DOHH2 (cell line): ENCODE measurements at regions not wholly inside any gene's neighbourhood (a gene's known extent, or its start where the extent isn't known, plus 50 kb on each side); places are given as distances from the start of the nearest gene placed in this dataset.

ENCODE experiments used
- H3F3A ChIP-seq: fragments of 200-600 bp; sonication (generic), shearing (Covaris generic); 2 replicates; pipeline ENCODE4 v1.6.0; 2016; ENCODE audit warnings: antibody characterized with exemption, mild to moderate bottlenecking; ENCODE audit not compliant: control insufficient read depth, insufficient read depth
- H3K27ac ChIP-seq: fragments of 200-600 bp; sonication (generic); 2 replicates; pipeline ENCODE4 v1.5.1; 2014; ENCODE audit warnings: low read depth, mild to moderate bottlenecking, low read length, moderate library complexity
- H3K27me3 ChIP-seq: fragments of 200-600 bp; sonication (generic); 2 replicates; pipeline ENCODE4 v1.6.1; 2014; ENCODE audit warnings: mild to moderate bottlenecking, low read length, mixed read lengths; ENCODE audit not compliant: control insufficient read depth
- H3K36me3 ChIP-seq: fragments of 200-600 bp; sonication (generic); 2 replicates; pipeline ENCODE4 v1.6.1; 2014; ENCODE audit warnings: mild to moderate bottlenecking, low read length, moderate library complexity, mixed read lengths; ENCODE audit not compliant: control insufficient read depth
- H3K4me1 ChIP-seq: fragments of 200-600 bp; sonication (generic); 2 replicates; pipeline ENCODE4 v1.6.1; 2014; ENCODE audit warnings: mild to moderate bottlenecking, low read length, mixed read lengths; ENCODE audit not compliant: control insufficient read depth
- H3K4me2 ChIP-seq: fragments of 200-600 bp; sonication (generic); 2 replicates; pipeline ENCODE4 v1.6.0; 2014; ENCODE audit warnings: mild to moderate bottlenecking, low read length, moderate library complexity
- H3K4me3 ChIP-seq: fragments of 200-600 bp; sonication (generic); 2 replicates; pipeline ENCODE4 v1.5.1; 2014; ENCODE audit warnings: mild to moderate bottlenecking, low read length, mixed read lengths
- H3K79me2 ChIP-seq: fragments of 200-600 bp; sonication (generic); 2 replicates; pipeline ENCODE4 v1.6.1; 2014; ENCODE audit warnings: mild to moderate bottlenecking, low read length, mixed read lengths; ENCODE audit not compliant: control insufficient read depth
- H3K9me2 ChIP-seq: fragments of 200-600 bp; sonication (generic); replicated peaks from 2 replicates; pipeline ENCODE4 v1.6.1; 2014; ENCODE audit warnings: mild to moderate bottlenecking, low read length, mixed read lengths; ENCODE audit not compliant: control insufficient read depth
- H3K9me3 ChIP-seq: fragments of 200-600 bp; sonication (generic); 2 replicates; pipeline ENCODE4 v1.6.1; 2014; ENCODE audit warnings: antibody characterized with exemption, low read length, mixed read lengths; ENCODE audit not compliant: control insufficient read depth, insufficient read depth
- H4K20me1 ChIP-seq: fragments of 200-600 bp; sonication (generic); 2 replicates; pipeline ENCODE4 v1.6.0; 2014; ENCODE audit warnings: low read depth, mild to moderate bottlenecking, antibody characterized with exemption, low read length, moderate library complexity; ENCODE audit not compliant: control insufficient read depth, insufficient read depth
- CTCF ChIP-seq: fragments of 200-600 bp; sonication (generic); IDR thresholded peaks from one replicate; pipeline ENCODE4 v1.5.1; 2014; ENCODE audit warnings: antibody characterized with exemption, mild to moderate bottlenecking, low read depth, low read length; ENCODE audit not compliant: poor library complexity, severe bottlenecking
- EZH2phosphoT487 ChIP-seq: fragments of 200-600 bp; sonication (generic); IDR thresholded peaks from 2 replicates; pipeline ENCODE4 v1.6.1; 2017; ENCODE audit warnings: borderline replicate concordance, mild to moderate bottlenecking, antibody characterized with exemption, low read length, moderate library complexity, mixed read lengths

- no peaks in the 10 kb centered on the region for H3K36me3 ChIP-seq
- TF ChIP-seq EZH2phosphoT487 (no peak), CTCF (no peak)
- H3K4me3 ChIP-seq, result no peak overlapping the region
- no peaks in the 10 kb centered on the region for H3K9me3 ChIP-seq
- H4K20me1 ChIP-seq, result no peaks in the 10 kb centered on the region
- H3K79me2 ChIP-seq, result no peaks in the 10 kb centered on the region
- H3K4me2 ChIP-seq, result no peak overlapping the region
- H3K27ac ChIP-seq, result no peak overlapping the region
- H3K27me3 ChIP-seq, result no peaks in the 10 kb centered on the region
- H3K4me1 ChIP-seq, result peaks cover 38% of the 10 kb centered on the region
- no peaks in the 10 kb centered on the region for H3K9me2 ChIP-seq
- no peaks in the 10 kb centered on the region for H3F3A ChIP-seq
Measured at GRCh38 chr15:88718731-88719130, 79.9 kb downstream of the ISG20 start.

GRCh38 chr15:88719654-88720053 is 80.8 kb downstream of the ISG20 start:
- Histone ChIP-seq H3K9me2 (no peaks in the 10 kb centered on the region), H3K9me3 (no peaks in the 10 kb centered on the region), H3K27me3 (no peaks in the 10 kb centered on the region), H3K4me2 (peak overlapping the region; percentile 54), H3K4me1 (peaks cover 31% of the 10 kb centered on the region), H3F3A (no peaks in the 10 kb centered on the region), H3K27ac (peak overlapping the region; percentile 3; the same call in 1 of the 2 replicates), H3K36me3 (no peaks in the 10 kb centered on the region), H3K4me3 (peak overlapping the region; percentile 10), H3K79me2 (no peaks in the 10 kb centered on the region), H4K20me1 (no peaks in the 10 kb centered on the region)
- TF ChIP-seq CTCF (peak; percentile 29), EZH2phosphoT487 (no peak)

- H3K27me3 ChIP-seq, result no peaks in the 10 kb centered on the region
- no peaks in the 10 kb centered on the region for H3K36me3 ChIP-seq
- no peaks in the 10 kb centered on the region for H4K20me1 ChIP-seq
- H3K27ac ChIP-seq, result peak overlapping the region; percentile 80
- no peaks in the 10 kb centered on the region for H3K9me2 ChIP-seq
- peak overlapping the region; percentile 64 for H3K4me3 ChIP-seq
- H3F3A ChIP-seq, result peaks cover 3% of the 10 kb centered on the region; the same call in 1 of the 2 replicates
- peaks cover 28% of the 10 kb centered on the region for H3K4me1 ChIP-seq
- H3K9me3 ChIP-seq, result no peaks in the 10 kb centered on the region
- H3K4me2 ChIP-seq, result peak overlapping the region; percentile 81
- H3K79me2 ChIP-seq, result no peaks in the 10 kb centered on the region
- TF ChIP-seq EZH2phosphoT487, result no peak
- TF ChIP-seq CTCF, result no peak
Measured at GRCh38 chr15:88725305-88726210, 77.7 kb upstream of the ACAN start.
